Activated T-cell treated with anti-CD3 and anti-CD28 coated beads, Interleukin-2, amount 50 U/mL, for 4 hours (primary cell): ENCODE measurements at regions not wholly inside any gene's neighbourhood (a gene's known extent, or its start where the extent isn't known, plus 50 kb on each side); places are given as distances from the start of the nearest gene placed in this dataset.

ENCODE experiments used
- ATAC-seq, 2 donors: fragments of 200-7000 bp; cut with Tn5 transposase; one replicate each; pipeline ENCODE4 v1.10.0; 2021
- DNase-seq: peaks from one replicate; pipeline ENCODE4 v3.0.0-alpha.2; 2020
- H3K27me3 Mint-ChIP-seq: one replicate; pipeline ENCODE4 v1.8.0; 2021; ENCODE audit warnings: low read depth, mixed read lengths
- H3K36me3 Mint-ChIP-seq: one replicate; pipeline ENCODE4 v1.8.0; 2022; ENCODE audit warnings: mixed read lengths; ENCODE audit not compliant: insufficient read depth
- H3K4me1 Mint-ChIP-seq: one replicate; pipeline ENCODE4 v1.8.0; 2021; ENCODE audit warnings: low read depth, mixed read lengths
- H3K4me3 Mint-ChIP-seq: one replicate; pipeline ENCODE4 v1.8.0; 2021; ENCODE audit warnings: mild to moderate bottlenecking, moderate library complexity, mixed read lengths
- H3K9me3 Mint-ChIP-seq: one replicate; pipeline ENCODE4 v1.8.0; 2021; ENCODE audit warnings: mixed read lengths

- no peak for ATAC-seq
- H3K27me3 Mint-ChIP-seq = peaks cover 2% of the 10 kb centered on the region
- H3K9me3 Mint-ChIP-seq = no peaks in the 10 kb centered on the region
- H3K36me3 Mint-ChIP-seq = no peaks in the 10 kb centered on the region
- H3K4me3 Mint-ChIP-seq = no peak overlapping the region
- no peak for DNase-seq
- peaks cover 3% of the 10 kb centered on the region for H3K4me1 Mint-ChIP-seq
Measured at GRCh38 chr17:27242951-27243350, 51.0 kb upstream of the WSB1 start.

GRCh38 chr17:27244011-27244410, 49.9 kb upstream of the WSB1 start:
- H3K36me3 Mint-ChIP-seq = no peaks in the 10 kb centered on the region
- DNase-seq (no peak), ATAC-seq (no peak)
- no peaks in the 10 kb centered on the region for H3K9me3 Mint-ChIP-seq
- peaks cover 2% of the 10 kb centered on the region for H3K27me3 Mint-ChIP-seq
- peaks cover 3% of the 10 kb centered on the region for H3K4me1 Mint-ChIP-seq
- no peak overlapping the region for H3K4me3 Mint-ChIP-seq
